ENCODE measurements at regions not wholly inside any gene's neighbourhood (a gene's known extent, or its start where the extent isn't known, plus 50 kb on each side); places are given as distances from the start of the nearest gene placed in this dataset.

DNA sequence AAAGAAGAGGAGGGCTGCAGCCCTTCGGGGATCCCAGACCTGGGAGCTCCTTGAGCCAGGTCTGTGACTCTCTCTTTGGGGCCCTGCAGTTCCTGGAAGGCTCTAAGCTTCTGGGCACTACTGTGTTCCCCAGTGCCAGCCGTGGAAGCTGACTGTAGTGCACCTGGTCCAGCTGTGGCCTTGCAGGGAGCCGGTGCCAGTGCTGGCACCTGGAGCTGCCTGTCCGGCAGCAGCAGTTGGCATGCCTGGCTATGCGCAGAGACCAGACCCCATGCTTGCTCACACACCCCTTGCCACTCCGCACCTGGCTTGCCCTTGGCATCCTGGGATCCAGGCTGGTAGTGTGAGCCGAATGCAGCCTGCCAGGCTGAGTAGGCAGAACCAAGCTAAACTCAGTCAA, 91.0 kb upstream of the PUM3 start:
- Histone ChIP-seq H3K36me3 (replicated peaks; ENCODE audit: insufficient read depth, low read depth) (no peaks in the 10 kb centered on the region), H2AFZ (no peak overlapping the region), H3K9me2 (replicated peaks; ENCODE audit: insufficient read depth) (no peaks in the 10 kb centered on the region), H4K20me1 (ENCODE audit: insufficient read depth, poor library complexity, severe bottlenecking) (no peaks in the 10 kb centered on the region), H3K4me3 (no peak overlapping the region), H3K9me3 (ENCODE audit: low read depth) (no peaks in the 10 kb centered on the region), H3K27ac (no peak overlapping the region), H3K4me2 (no peak overlapping the region), H3K79me2 (no peaks in the 10 kb centered on the region), H3K27me3 (peaks cover 4% of the 10 kb centered on the region), H3K4me1 (ENCODE audit: insufficient read depth) (no peaks in the 10 kb centered on the region)
- 92% methylated on average over 7 of the region's 7 CpGs for WGBS (ENCODE audit: low lambda C conversion rate, missing lambda C conversion rate)
- TF ChIP-seq EZH2 (IDR thresholded peaks at IDR 0.05; ENCODE audit: borderline replicate concordance), result no peak
- no peak for TF ChIP-seq EZH2phosphoT487 (IDR thresholded peaks at IDR 0.05; ENCODE audit: low read depth, severe bottlenecking, unreplicated experiment)
- TF ChIP-seq, protein P1, sequence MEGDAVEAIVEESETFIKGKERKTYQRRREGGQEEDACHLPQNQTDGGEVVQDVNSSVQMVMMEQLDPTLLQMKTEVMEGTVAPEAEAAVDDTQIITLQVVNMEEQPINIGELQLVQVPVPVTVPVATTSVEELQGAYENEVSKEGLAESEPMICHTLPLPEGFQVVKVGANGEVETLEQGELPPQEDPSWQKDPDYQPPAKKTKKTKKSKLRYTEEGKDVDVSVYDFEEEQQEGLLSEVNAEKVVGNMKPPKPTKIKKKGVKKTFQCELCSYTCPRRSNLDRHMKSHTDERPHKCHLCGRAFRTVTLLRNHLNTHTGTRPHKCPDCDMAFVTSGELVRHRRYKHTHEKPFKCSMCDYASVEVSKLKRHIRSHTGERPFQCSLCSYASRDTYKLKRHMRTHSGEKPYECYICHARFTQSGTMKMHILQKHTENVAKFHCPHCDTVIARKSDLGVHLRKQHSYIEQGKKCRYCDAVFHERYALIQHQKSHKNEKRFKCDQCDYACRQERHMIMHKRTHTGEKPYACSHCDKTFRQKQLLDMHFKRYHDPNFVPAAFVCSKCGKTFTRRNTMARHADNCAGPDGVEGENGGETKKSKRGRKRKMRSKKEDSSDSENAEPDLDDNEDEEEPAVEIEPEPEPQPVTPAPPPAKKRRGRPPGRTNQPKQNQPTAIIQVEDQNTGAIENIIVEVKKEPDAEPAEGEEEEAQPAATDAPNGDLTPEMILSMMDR (IDR thresholded peaks at IDR 0.05; ENCODE audit: poor library complexity), result no peak
- no peak for DNase-seq (ENCODE audit: low spot score)

DNA sequence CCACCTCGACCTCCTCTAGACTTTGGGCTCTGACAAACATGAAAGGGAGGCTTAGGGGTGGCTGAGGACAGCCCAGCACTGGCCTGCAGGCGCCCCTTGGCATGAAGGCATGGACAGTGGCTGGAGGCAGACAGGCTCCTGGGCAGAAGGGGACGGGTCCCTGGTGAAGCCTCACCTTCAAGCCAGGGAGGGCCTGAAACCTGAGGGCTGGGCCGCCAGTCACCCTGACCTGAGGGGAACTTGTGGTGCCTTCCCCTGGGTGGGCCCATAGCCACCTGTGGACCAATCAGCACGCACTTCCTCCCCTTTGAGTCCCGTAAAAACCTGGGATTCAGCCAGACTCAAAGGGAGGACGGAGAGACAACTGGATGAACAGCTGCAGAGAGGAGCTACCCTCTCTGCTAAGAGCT, 90.4 kb upstream of the PUM3 start:
- TF ChIP-seq, protein P1 (IDR thresholded peaks at IDR 0.05; ENCODE audit: poor library complexity), result no peak
- no peak for TF ChIP-seq EZH2phosphoT487 (IDR thresholded peaks at IDR 0.05; ENCODE audit: low read depth, severe bottlenecking, unreplicated experiment)
- TF ChIP-seq EZH2 (IDR thresholded peaks at IDR 0.05; ENCODE audit: borderline replicate concordance), result no peak
- Histone ChIP-seq H3K9me3 (ENCODE audit: low read depth) (no peaks in the 10 kb centered on the region), H3K27ac (no peak overlapping the region), H3K9me2 (replicated peaks; ENCODE audit: insufficient read depth) (no peaks in the 10 kb centered on the region), H3K4me1 (ENCODE audit: insufficient read depth) (no peaks in the 10 kb centered on the region), H4K20me1 (ENCODE audit: insufficient read depth, poor library complexity, severe bottlenecking) (no peaks in the 10 kb centered on the region), H3K4me2 (no peak overlapping the region), H2AFZ (no peak overlapping the region), H3K27me3 (peaks cover 4% of the 10 kb centered on the region), H3K36me3 (replicated peaks; ENCODE audit: insufficient read depth, low read depth) (no peaks in the 10 kb centered on the region), H3K4me3 (no peak overlapping the region), H3K79me2 (no peaks in the 10 kb centered on the region)
- WGBS (ENCODE audit: low lambda C conversion rate, missing lambda C conversion rate), result 86% methylated on average over 7 of the region's 7 CpGs
- DNase-seq (ENCODE audit: low spot score), result no peak

DNA sequence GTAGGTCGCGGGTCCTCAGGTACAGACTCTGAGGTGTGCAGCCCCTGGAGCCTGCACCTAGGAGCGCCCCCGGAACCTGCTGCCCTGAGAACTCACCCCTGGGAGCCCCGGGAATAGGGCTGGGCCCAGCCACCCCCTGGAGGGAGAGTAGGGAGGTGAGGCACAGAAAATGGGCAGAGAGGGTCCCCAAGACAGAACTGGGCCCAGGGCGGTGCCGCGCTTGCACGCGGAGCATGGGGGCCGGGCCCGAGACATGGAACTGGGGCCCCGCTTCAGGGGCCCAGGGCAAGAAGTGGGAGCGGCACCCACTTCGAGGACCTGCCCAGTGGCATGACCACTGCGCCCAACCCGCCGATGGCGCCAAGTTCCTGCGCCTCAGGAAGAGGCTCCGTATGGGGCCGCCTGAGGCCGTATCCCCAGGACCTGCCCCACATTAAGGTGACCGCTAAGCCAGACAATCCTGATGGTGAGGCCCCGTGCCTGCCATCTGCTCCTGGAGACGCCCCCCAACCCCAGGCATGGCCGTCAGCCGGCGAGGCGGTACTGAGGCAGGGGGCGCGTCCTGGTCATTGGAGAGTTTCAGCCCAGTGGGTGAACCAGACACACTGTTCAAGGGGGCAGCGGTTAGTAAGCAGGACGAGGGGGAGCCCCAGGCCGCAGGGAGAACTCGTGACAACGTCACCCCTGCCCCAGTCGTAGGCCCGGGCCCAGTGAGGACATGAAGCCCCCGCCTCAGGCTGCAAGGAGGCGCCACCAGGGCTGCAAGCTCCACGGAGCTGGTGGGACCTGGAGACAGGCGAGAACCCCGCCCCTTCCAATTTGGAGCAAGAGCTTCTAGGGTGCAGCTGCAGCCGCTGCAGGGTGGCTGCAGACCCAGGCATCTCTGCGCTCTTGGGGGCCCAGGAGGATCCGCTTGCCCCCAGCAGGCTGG, 89.5 kb upstream of the PUM3 start:
- Histone ChIP-seq H3K9me2 (replicated peaks; ENCODE audit: insufficient read depth) (no peaks in the 10 kb centered on the region), H2AFZ (no peak overlapping the region), H3K4me2 (no peak overlapping the region), H3K36me3 (replicated peaks; ENCODE audit: insufficient read depth, low read depth) (no peaks in the 10 kb centered on the region), H4K20me1 (ENCODE audit: insufficient read depth, poor library complexity, severe bottlenecking) (no peaks in the 10 kb centered on the region), H3K4me1 (ENCODE audit: insufficient read depth) (no peaks in the 10 kb centered on the region), H3K27ac (no peak overlapping the region), H3K79me2 (no peaks in the 10 kb centered on the region), H3K9me3 (ENCODE audit: low read depth) (no peaks in the 10 kb centered on the region), H3K4me3 (no peak overlapping the region), H3K27me3 (peaks cover 4% of the 10 kb centered on the region)
- TF ChIP-seq EZH2phosphoT487 (IDR thresholded peaks at IDR 0.05; ENCODE audit: low read depth, severe bottlenecking, unreplicated experiment) (no peak), EZH2 (IDR thresholded peaks at IDR 0.05; ENCODE audit: borderline replicate concordance) (no peak)
- TF ChIP-seq, protein P1 (IDR thresholded peaks at IDR 0.05; ENCODE audit: poor library complexity), result no peak
- WGBS (ENCODE audit: low lambda C conversion rate, missing lambda C conversion rate), result 95% methylated on average over 46 of the region's 47 CpGs
- DNase-seq (ENCODE audit: low spot score), result no peak
